Neuronal stem cell (in vitro differentiated cells): ENCODE measurements at regions not wholly inside any gene's neighbourhood (a gene's known extent, or its start where the extent isn't known, plus 50 kb on each side); places are given as distances from the start of the nearest gene placed in this dataset.
"Not testable (repeated sequence)": the region's sequence is repeated elsewhere in the genome, so short reads cannot be mapped to it uniquely, and the experiment has no call there.

Experiments
- DNase-seq: peaks from one replicate; pipeline ENCODE4 v3.0.0-alpha.2; 2013; ENCODE audit warnings: low spot score
- H2AFZ ChIP-seq: one replicate; pipeline ENCODE4 v1.6.1; 2013; ENCODE audit warnings: mild to moderate bottlenecking, low read length, inconsistent platforms
- H2AK5ac ChIP-seq: 2 replicates; pipeline ENCODE4 v1.6.1; 2013; ENCODE audit warnings: low read depth, mild to moderate bottlenecking, inconsistent platforms, low read length, moderate library complexity, mixed read lengths
- H2BK120ac ChIP-seq: 2 replicates; pipeline ENCODE4 v1.6.1; 2013; ENCODE audit warnings: low read depth, mild to moderate bottlenecking, inconsistent platforms, low read length, moderate library complexity, mixed read lengths
- H2BK12ac ChIP-seq: one replicate; pipeline ENCODE4 v1.6.1; 2013; ENCODE audit warnings: low read length, inconsistent platforms
- H2BK15ac ChIP-seq: 2 replicates; pipeline ENCODE4 v1.6.1; 2013; ENCODE audit warnings: mild to moderate bottlenecking, low read length, inconsistent platforms, mixed read lengths
- H2BK5ac ChIP-seq: one replicate; pipeline ENCODE4 v1.6.1; 2013; ENCODE audit warnings: inconsistent platforms, mild to moderate bottlenecking, low read length, moderate library complexity
- H3K14ac ChIP-seq: one replicate; pipeline ENCODE4 v1.6.1; 2013; ENCODE audit warnings: low read length, inconsistent platforms
- H3K18ac ChIP-seq: 2 replicates; pipeline ENCODE4 v1.6.1; 2013; ENCODE audit warnings: low read length, inconsistent platforms
- H3K23ac ChIP-seq: 2 replicates; pipeline ENCODE4 v1.6.1; 2013; ENCODE audit warnings: low read depth, mild to moderate bottlenecking, mixed read lengths, low read length, inconsistent platforms; ENCODE audit not compliant: poor library complexity
- H3K27ac ChIP-seq: replicated peaks from 3 replicates; pipeline ENCODE4 v1.5.1; 2013; ENCODE audit warnings: low read length, inconsistent platforms
- H3K27me3 ChIP-seq, 3 experiments: 2 replicates each; pipeline ENCODE4 v1.6.1; 2013; ENCODE audit warnings: low read length in 3 of 3, mild to moderate bottlenecking in 2 of 3, inconsistent platforms in 1 of 3, low read depth in 1 of 3, mixed read lengths in 1 of 3, moderate library complexity in 1 of 3; ENCODE audit not compliant: control insufficient read depth in 3 of 3, insufficient read depth in 3 of 3
- H3K36me3 ChIP-seq, 2 donors: replicated peaks in 1 of 2; 2 replicates each; pipeline ENCODE4 v1.6.1; 2013; ENCODE audit warnings: low read length in 2 of 2; ENCODE audit not compliant: control insufficient read depth in 2 of 2, insufficient read depth in 2 of 2
- H3K4ac ChIP-seq: 2 replicates; pipeline ENCODE4 v1.6.1; 2013; ENCODE audit warnings: inconsistent platforms, mild to moderate bottlenecking, low read length, moderate library complexity
- H3K4me1 ChIP-seq, 2 donors: 1 replicate in 1 of 2; 2 replicates in 1 of 2; pipeline ENCODE4 v1.6.1; 2013; ENCODE audit warnings: low read length in 2 of 2, low read depth in 1 of 2; ENCODE audit not compliant: control insufficient read depth in 2 of 2, insufficient read depth in 1 of 2
- H3K4me2 ChIP-seq: one replicate; pipeline ENCODE4 v1.6.1; 2013; ENCODE audit warnings: mild to moderate bottlenecking, low read length, inconsistent platforms; ENCODE audit not compliant: insufficient read depth, poor library complexity, severe bottlenecking
- H3K4me3 ChIP-seq, 2 donors: 2 replicates each; pipeline ENCODE4 v1.5.1; 2013; ENCODE audit warnings: low read length in 2 of 2, mild to moderate bottlenecking in 2 of 2, inconsistent platforms in 1 of 2, moderate library complexity in 1 of 2
- H3K79me1 ChIP-seq: one replicate; pipeline ENCODE4 v1.6.1; 2013; ENCODE audit warnings: low read depth, mild to moderate bottlenecking, inconsistent platforms, low read length, moderate library complexity
- H3K9ac ChIP-seq: one replicate; pipeline ENCODE4 v1.6.1; 2013; ENCODE audit warnings: mild to moderate bottlenecking, low read depth, low read length, inconsistent platforms; ENCODE audit not compliant: poor library complexity
- H3K9me3 ChIP-seq, 2 donors: replicated peaks in 1 of 2; 2 replicates each; pipeline versions ENCODE3 to v1.6.1; 2013; ENCODE audit warnings: low read length in 2 of 2, mild to moderate bottlenecking in 2 of 2, inconsistent platforms in 1 of 2, low read depth in 1 of 2, mixed read lengths in 1 of 2, moderate library complexity in 1 of 2; ENCODE audit not compliant: control insufficient read depth in 2 of 2, insufficient read depth in 1 of 2
- H4K8ac ChIP-seq: one replicate; pipeline ENCODE4 v1.6.1; 2013; ENCODE audit warnings: low read depth, mild to moderate bottlenecking, inconsistent platforms, low read length, moderate library complexity
- H4K91ac ChIP-seq: one replicate; pipeline ENCODE4 v1.6.1; 2013; ENCODE audit warnings: low read length, low read depth, mild to moderate bottlenecking, inconsistent platforms; ENCODE audit not compliant: poor library complexity
- WGBS, 2 donors: extraction: QIAGEN DNeasy Blood & Tissue Kit; methylation state at CpG; one replicate each; pipeline ENCODE4 v1.1.7; 2013; ENCODE audit warnings: missing lambda C conversion rate in 2 of 2, mixed read lengths in 1 of 2; ENCODE audit not compliant: insufficient read length in 2 of 2, insufficient replicate concordance in 1 of 2; ENCODE audit errors: extremely low coverage in 2 of 2; 5-methylcytosine and 5-hydroxymethylcytosine counted together

DNA sequence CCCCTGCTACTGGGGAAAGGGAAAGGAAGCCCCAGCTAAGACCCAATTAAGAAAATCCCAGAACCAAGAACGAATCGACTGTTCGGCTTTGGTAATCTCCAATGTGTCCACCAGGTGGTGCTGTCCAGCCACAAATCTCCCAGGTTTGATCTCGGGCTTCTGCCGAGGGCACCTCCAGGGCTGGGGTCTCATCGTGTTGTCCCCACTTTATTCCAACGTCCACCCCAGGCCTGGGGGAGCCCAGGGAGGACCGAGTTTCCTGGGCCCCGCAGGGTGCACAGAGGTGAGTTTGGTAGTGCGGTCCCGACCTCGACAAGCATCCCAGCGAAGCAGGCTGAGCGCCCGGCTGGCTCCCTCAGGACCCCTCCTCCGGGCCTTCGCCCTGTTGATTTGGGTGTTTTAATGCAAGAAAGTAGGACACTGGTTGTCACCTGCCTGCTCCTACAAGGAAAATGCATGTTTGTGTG, 185.1 kb downstream of the GOLGA6L6 start:
- Histone ChIP-seq H3K18ac (peak overlapping the region; percentile 5), H3K23ac (peak overlapping the region; percentile 31), H3K4ac (no peak overlapping the region), H3K4me1 (no peaks in the 10 kb centered on the region), H3K27me3 (no peaks in the 10 kb centered on the region), H2AK5ac (no peak overlapping the region), H3K9me3 (peaks cover 0 to 21% of the 10 kb centered on the region in 2 donors), H4K8ac (no peak overlapping the region), H3K4me2 (no peak overlapping the region), H3K79me1 (no peaks in the 10 kb centered on the region), H2BK5ac (no peak overlapping the region), H3K36me3 (no peaks in the 10 kb centered on the region), H4K91ac (no peak overlapping the region), H2BK120ac (no peak overlapping the region), H3K9ac (no peak overlapping the region), H3K4me3 (no peak overlapping the region), H2BK12ac (no peak overlapping the region), H2BK15ac (no peak overlapping the region), H3K27ac (no peak overlapping the region), H2AFZ (peak overlapping the region; percentile 53), H3K14ac (no peak overlapping the region)
- WGBS, 2 donors: no CpG with 5 or more reads among the region's 17 CpGs
- DNase-seq: peak; percentile 35

DNA sequence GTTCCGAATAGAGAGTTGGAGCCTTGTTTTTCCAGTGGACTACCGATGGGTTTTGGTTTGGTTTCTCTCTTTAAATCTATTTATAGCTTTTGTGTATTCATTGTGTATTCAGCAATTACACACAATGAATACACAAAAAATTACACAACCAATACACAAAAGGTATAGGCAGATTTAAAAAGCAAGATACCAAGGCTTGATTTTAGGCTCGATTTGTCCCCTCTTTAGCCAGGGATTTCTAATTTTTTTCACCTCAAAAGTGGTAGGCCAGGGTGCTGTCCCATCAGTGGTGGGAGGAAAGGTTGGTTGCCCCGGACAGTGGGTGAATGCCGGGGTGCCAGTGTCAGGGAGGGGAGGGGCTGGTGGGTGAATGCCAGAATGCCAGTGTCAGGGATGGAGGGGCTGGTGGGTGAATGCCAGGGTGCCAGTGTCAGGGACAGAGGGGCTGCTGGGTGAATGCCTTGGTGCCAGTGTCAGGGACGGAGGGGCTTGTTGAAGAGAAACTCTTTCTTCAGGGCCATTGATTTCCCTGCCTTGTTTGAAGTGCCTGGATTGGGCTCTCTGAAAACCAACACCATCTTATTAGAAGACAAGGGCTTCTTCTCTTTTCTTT, 186.2 kb downstream of the GOLGA6L6 start:
- H3K9me3 ChIP-seq: peaks cover 0 to 25% of the 10 kb centered on the region in 2 donors
- H2AK5ac ChIP-seq: no peak overlapping the region
- no peak overlapping the region for H3K18ac ChIP-seq
- H3K36me3 ChIP-seq: no peaks in the 10 kb centered on the region
- no peaks in the 10 kb centered on the region for H3K4me1 ChIP-seq
- no peak overlapping the region for H4K91ac ChIP-seq
- H2BK120ac ChIP-seq: no peak overlapping the region
- no peak overlapping the region for H2BK5ac ChIP-seq
- WGBS, 2 donors: no CpG with 5 or more reads among the region's 6 CpGs
- no peak overlapping the region for H3K4me3 ChIP-seq
- no peaks in the 10 kb centered on the region for H3K79me1 ChIP-seq
- no peak overlapping the region for H3K4me2 ChIP-seq
- H2AFZ ChIP-seq: no peak overlapping the region
- no peak overlapping the region for H3K9ac ChIP-seq
- H2BK15ac ChIP-seq: no peak overlapping the region
- H3K27me3 ChIP-seq: no peaks in the 10 kb centered on the region
- H2BK12ac ChIP-seq: no peak overlapping the region
- no peak overlapping the region for H3K4ac ChIP-seq
- no peak overlapping the region for H3K14ac ChIP-seq
- DNase-seq: no peak
- H3K27ac ChIP-seq: no peak overlapping the region
- H4K8ac ChIP-seq: no peak overlapping the region
- no peak overlapping the region for H3K23ac ChIP-seq

DNA sequence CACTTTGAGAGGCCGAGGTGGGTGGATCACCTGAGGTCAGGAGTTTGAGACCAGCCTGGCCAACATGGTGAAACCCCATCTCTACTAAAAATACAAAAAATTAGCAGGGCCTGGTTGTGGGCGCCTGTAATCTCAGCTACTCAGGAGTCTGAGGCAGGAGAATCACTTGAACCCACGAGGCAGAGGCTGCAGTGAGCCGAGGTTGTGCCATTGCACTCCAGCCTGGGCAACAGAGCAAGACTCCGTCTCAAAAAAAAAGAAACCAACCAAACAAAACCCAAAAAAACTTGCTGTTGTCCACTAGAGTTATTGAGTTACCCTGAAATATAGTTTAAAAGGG, 186.7 kb downstream of the GOLGA6L6 start:
- H3K9me3 ChIP-seq: peaks cover 0 to 27% of the 10 kb centered on the region in 2 donors
- not testable (repeated sequence) for H3K4me3 ChIP-seq, H3K9ac ChIP-seq, H3K4me1 ChIP-seq, H2AK5ac ChIP-seq, H2BK15ac ChIP-seq, H4K8ac ChIP-seq, H3K36me3 ChIP-seq, H3K4me2 ChIP-seq, H2BK120ac ChIP-seq, H3K4ac ChIP-seq, H3K14ac ChIP-seq, H2BK12ac ChIP-seq, H3K27ac ChIP-seq, H3K27me3 ChIP-seq, H4K91ac ChIP-seq, H2BK5ac ChIP-seq, DNase-seq, H2AFZ ChIP-seq, H3K23ac ChIP-seq, H3K18ac ChIP-seq, H3K79me1 ChIP-seq
- no CpG with 5 or more reads among the region's 5 CpGs for WGBS, 2 donors

DNA sequence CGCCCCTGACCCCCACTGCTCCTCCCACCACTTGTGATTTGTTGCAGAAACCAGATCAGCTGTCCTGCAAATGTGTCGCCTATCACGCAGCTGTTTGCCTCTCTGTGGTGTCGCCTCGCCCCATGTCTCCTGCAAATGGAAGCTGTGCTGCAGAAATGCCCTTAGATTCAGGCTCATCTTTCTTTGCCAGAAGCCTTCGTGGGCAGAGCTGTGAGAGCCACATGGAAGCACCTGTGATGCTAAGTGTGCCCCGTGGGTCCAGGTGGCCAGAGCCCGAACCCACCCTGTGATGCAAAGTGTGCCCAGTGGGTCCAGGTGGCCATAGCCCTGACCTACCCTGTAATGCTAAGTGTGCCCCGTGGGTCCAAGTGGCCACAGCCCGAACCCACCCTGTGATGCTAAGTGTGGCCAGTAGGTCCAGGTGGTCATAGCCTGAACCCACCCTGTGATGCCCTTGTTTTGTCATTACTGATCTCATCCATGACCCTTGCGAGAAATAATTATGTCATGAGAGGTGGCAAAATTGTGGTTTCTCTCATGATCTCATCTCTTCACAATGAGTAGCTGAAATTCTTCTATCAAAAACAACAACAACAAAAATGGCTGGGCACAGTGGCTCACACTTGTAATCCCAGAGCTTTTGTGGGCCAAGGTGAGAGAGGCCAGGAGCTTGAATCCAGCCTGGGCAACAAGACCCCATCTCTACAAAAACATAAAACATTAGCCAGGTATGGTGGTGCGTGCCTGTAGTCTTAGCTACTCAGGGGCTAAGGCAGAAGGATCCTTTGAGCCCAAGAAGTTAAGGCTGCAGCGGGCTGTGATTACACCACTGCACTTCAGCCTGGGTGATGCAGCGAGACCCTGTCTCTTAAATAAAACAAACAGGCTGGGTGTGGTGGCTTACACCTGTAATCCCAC, 187.4 kb downstream of the GOLGA6L6 start:
- H2BK12ac ChIP-seq: no peak overlapping the region

More for the DNA sequence above, 187.4 kb downstream of the GOLGA6L6 start:
- Histone ChIP-seq H3K14ac (no peak overlapping the region), H3K4ac (no peak overlapping the region), H2AFZ (no peak overlapping the region), H3K23ac (peak overlapping the region; percentile 34), H3K4me2 (no peak overlapping the region), H3K79me1 (no peaks in the 10 kb centered on the region), H2AK5ac (no peak overlapping the region), H3K9ac (no peak overlapping the region), H3K4me1 (no peaks in the 10 kb centered on the region), H2BK5ac (no peak overlapping the region), H3K36me3 (no peaks in the 10 kb centered on the region), H3K4me3 (no peak overlapping the region), H2BK120ac (no peak overlapping the region), H3K27ac (no peak overlapping the region), H2BK15ac (no peak overlapping the region), H3K27me3 (no peaks in the 10 kb centered on the region), H4K91ac (no peak overlapping the region), H3K18ac (no peak overlapping the region), H3K9me3 (peaks cover 0 to 33% of the 10 kb centered on the region in 2 donors), H4K8ac (no peak overlapping the region)
- WGBS, 2 donors: no CpG with 5 or more reads among the region's 14 CpGs
- no peak for DNase-seq
